Endothelial cell (in vitro differentiated cells): ENCODE measurements at regions not wholly inside any gene's neighbourhood (a gene's known extent, or its start where the extent isn't known, plus 50 kb on each side); places are given as distances from the start of the nearest gene placed in this dataset.

Experiments
- DNase-seq: peaks from one replicate; pipeline ENCODE4 v3.0.0; 2021; ENCODE audit warnings: low spot score
- H3K27ac Mint-ChIP-seq: one replicate; pipeline ENCODE4 v1.8.0; 2021; ENCODE audit warnings: mixed read lengths, inconsistent platforms; ENCODE audit not compliant: unreplicated experiment
- H3K27me3 Mint-ChIP-seq: one replicate; pipeline ENCODE4 v1.8.0; 2021; ENCODE audit warnings: mild to moderate bottlenecking, moderate library complexity, mixed read lengths, inconsistent platforms; ENCODE audit not compliant: unreplicated experiment
- H3K36me3 Mint-ChIP-seq: one replicate; pipeline ENCODE4 v1.8.0; 2021; ENCODE audit warnings: mild to moderate bottlenecking, low read depth, mixed read lengths, inconsistent platforms; ENCODE audit not compliant: unreplicated experiment
- H3K4me1 Mint-ChIP-seq: one replicate; pipeline ENCODE4 v1.8.0; 2021; ENCODE audit warnings: mild to moderate bottlenecking, mixed read lengths, inconsistent platforms; ENCODE audit not compliant: unreplicated experiment
- H3K4me3 Mint-ChIP-seq: one replicate; pipeline ENCODE4 v1.8.0; 2021; ENCODE audit warnings: mild to moderate bottlenecking, mixed read lengths, inconsistent platforms; ENCODE audit not compliant: unreplicated experiment
- H3K9me3 Mint-ChIP-seq: one replicate; pipeline ENCODE4 v1.8.0; 2021; ENCODE audit warnings: mixed read lengths, inconsistent platforms; ENCODE audit not compliant: unreplicated experiment
- CTCF ChIP-seq: fragments of 200-600 bp; sonication (generic); IDR thresholded peaks from one replicate; pipeline ENCODE4 v1.5.0; 2021; ENCODE audit warnings: antibody characterized with exemption; ENCODE audit not compliant: unreplicated experiment

DNA sequence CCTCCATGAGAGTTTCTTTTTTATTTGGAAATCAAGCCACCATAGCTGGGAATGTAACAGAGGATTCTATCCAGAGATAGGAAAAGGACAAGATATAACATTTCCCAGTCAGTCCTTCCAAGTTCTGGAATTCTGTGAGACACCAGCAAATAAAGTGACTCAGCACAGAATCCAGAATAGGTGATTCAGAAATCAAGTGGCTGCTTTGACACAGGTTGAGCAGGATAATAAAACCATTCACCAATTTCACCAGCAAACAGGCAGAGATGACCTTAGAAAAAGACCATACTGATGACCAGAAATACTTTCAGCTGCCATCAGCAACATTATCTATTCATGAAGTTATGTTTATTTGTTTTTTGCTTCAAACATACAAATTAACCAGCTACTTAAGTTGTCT lies 491.5 kb upstream of the TUSC1 start:
- H3K4me3 Mint-ChIP-seq: no peak overlapping the region
- no peaks in the 10 kb centered on the region for H3K36me3 Mint-ChIP-seq
- no peaks in the 10 kb centered on the region for H3K27me3 Mint-ChIP-seq
- H3K27ac Mint-ChIP-seq: no peak overlapping the region
- no peaks in the 10 kb centered on the region for H3K9me3 Mint-ChIP-seq
- DNase-seq: no peak
- TF ChIP-seq CTCF: no peak
- H3K4me1 Mint-ChIP-seq: peaks cover 17% of the 10 kb centered on the region

- Mint-ChIP-seq H3K27ac (no peak overlapping the region), H3K9me3 (no peaks in the 10 kb centered on the region), H3K36me3 (no peaks in the 10 kb centered on the region), H3K27me3 (no peaks in the 10 kb centered on the region), H3K4me1 (peaks cover 13% of the 10 kb centered on the region), H3K4me3 (no peak overlapping the region)
- DNase-seq: no peak
- no peak for TF ChIP-seq CTCF
These were observed 488.3 kb upstream of the TUSC1 start for GRCh38 chr9:26166537-26166936.

GRCh38 chr9:26165426-26165825 lies 487.2 kb upstream of the TUSC1 start:
- Mint-ChIP-seq H3K27ac (no peak overlapping the region), H3K36me3 (no peaks in the 10 kb centered on the region), H3K9me3 (no peaks in the 10 kb centered on the region), H3K4me1 (peaks cover 5% of the 10 kb centered on the region), H3K4me3 (no peak overlapping the region), H3K27me3 (no peaks in the 10 kb centered on the region)
- DNase-seq: no peak
- TF ChIP-seq CTCF: no peak

DNA sequence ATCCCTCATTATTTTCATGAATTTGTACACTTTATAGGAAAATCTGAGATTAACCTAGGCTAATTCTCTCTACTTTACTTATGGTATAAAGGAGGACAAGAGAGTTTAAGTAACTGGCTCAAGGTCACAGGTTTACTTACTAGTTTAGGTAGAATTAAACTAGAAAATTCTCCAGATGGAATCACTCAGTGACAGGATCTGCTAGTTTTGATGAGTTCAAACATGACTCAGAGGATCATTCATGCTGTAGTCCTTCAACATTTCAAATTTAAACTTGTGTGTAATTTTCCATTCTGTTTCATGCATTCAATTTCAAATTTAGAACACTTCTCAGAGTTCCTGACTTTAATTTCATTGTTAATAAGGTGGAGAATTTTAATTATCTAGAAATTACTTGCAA lies 485.7 kb upstream of the TUSC1 start:
- no peak for DNase-seq
- H3K27ac Mint-ChIP-seq: no peak overlapping the region
- H3K9me3 Mint-ChIP-seq: no peaks in the 10 kb centered on the region
- no peaks in the 10 kb centered on the region for H3K36me3 Mint-ChIP-seq
- H3K4me1 Mint-ChIP-seq: no peaks in the 10 kb centered on the region
- TF ChIP-seq CTCF: no peak
- H3K27me3 Mint-ChIP-seq: no peaks in the 10 kb centered on the region
- no peak overlapping the region for H3K4me3 Mint-ChIP-seq

DNA sequence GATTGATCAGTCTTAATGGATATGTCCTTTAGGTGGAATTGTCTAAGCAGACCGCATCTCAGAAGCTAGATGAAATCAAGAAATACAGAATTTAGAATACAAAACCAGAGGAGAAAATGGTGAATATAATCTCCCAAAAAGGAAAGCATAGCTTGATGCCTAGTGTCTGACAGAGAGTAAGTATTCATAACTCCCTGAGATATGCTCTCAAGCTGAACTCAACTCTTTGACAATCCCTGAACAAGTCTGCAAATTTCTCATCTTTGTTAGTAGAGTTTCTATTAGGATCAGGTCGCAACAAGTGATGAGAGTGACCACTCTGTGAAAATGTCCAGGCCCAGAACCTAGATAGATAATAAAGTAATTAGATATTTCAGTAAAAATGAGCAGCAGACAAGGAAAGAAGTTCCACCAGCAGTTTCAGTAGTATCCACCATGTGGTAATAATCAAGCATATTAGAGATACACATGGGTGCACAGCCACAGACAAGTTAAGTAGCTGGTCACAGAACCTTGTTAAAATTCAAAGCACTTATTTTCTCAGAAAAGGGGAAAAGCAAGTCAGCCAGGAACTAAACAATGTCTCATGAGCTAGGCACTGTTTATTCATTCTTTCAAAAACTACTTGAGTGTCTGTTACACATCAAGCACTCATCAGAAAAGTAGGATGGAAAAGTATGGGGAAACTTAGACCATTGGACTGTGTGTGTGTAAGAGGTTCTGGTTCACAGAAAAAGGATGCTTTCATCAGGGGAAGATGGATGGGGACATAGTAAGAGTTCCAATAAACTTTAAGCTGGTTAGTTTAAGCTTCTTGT lies 481.5 kb upstream of the TUSC1 start:
- Mint-ChIP-seq H3K27me3 (no peaks in the 10 kb centered on the region), H3K4me1 (no peaks in the 10 kb centered on the region), H3K9me3 (no peaks in the 10 kb centered on the region), H3K36me3 (no peaks in the 10 kb centered on the region), H3K4me3 (no peak overlapping the region), H3K27ac (no peak overlapping the region)
- no peak for DNase-seq
- TF ChIP-seq CTCF: no peak
